ENCODE measurements at regions not wholly inside any gene's neighbourhood (a gene's known extent, or its start where the extent isn't known, plus 50 kb on each side); places are given as distances from the start of the nearest gene placed in this dataset.

GRCh38 chrX:87388381-87388780 is 129.2 kb upstream of the KLHL4 start:
- H3K4me3 ChIP-seq (ENCODE audit: low read depth in 2 of 2, low read length in 1 of 2), result no peak overlapping the region
- H3K79me2 ChIP-seq (ENCODE audit: insufficient read depth), result no peaks in the 10 kb centered on the region
- no peaks in the 10 kb centered on the region for H4K20me1 ChIP-seq (ENCODE audit: insufficient read depth)
- no peak overlapping the region for H3K9ac ChIP-seq
- no peak for DNase-seq
- no peaks in the 10 kb centered on the region for H3K9me2 ChIP-seq
- CTCF ChIA-PET, result no interaction called here
- no peak for TF ChIP-seq GATA2 (CRISPR knock-in tag; IDR thresholded peaks at IDR 0.05)
- H3K4me1 ChIP-seq (ENCODE audit: control insufficient read depth in 1 of 2, insufficient read depth in 2 of 2, low read depth in 1 of 2, low read length in 1 of 2), result no peaks in the 10 kb centered on the region
- no peak overlapping the region for H3K4me2 ChIP-seq
- 6% methylated on average over 1 of the region's 1 CpG for WGBS (ENCODE audit: low lambda C conversion rate)
- H3K36me3 ChIP-seq (replicated peaks in 1 of 2; ENCODE audit: control insufficient read depth in 1 of 2, insufficient read depth in 2 of 2, low read length in 1 of 2), result no peaks in the 10 kb centered on the region
- POLR2A ChIA-PET, result no interaction called here
- no peaks in the 10 kb centered on the region for H3K9me3 ChIP-seq
- H2AFZ ChIP-seq (ENCODE audit: low read depth), result no peak overlapping the region
- no peaks in the 10 kb centered on the region for H3F3A ChIP-seq (replicated peaks; ENCODE audit: insufficient read depth)
- no peak overlapping the region for H3K27ac ChIP-seq (ENCODE audit: low read depth in 2 of 2, low read length in 1 of 2)
- H3K27me3 ChIP-seq (ENCODE audit: insufficient read depth), result no peaks in the 10 kb centered on the region

GRCh38 chrX:87391742-87392141 is 125.9 kb upstream of the KLHL4 start:
- CTCF ChIA-PET, result no interaction called here
- no peaks in the 10 kb centered on the region for H3K9me3 ChIP-seq

More at GRCh38 chrX:87391742-87392141, 125.9 kb upstream of the KLHL4 start:
- no peaks in the 10 kb centered on the region for H3F3A ChIP-seq (replicated peaks; ENCODE audit: insufficient read depth)
- POLR2A ChIA-PET, result no interaction called here
- H3K27ac ChIP-seq (ENCODE audit: low read depth in 2 of 2, low read length in 1 of 2), result no peak overlapping the region
- DNase-seq, result no peak
- no peaks in the 10 kb centered on the region for H3K79me2 ChIP-seq (ENCODE audit: insufficient read depth)
- no peak overlapping the region for H3K4me3 ChIP-seq (ENCODE audit: low read depth in 2 of 2, low read length in 1 of 2)
- no peak for TF ChIP-seq YY1 (IDR thresholded peaks at IDR 0.05; ENCODE audit: low read depth)
- no peak for TF ChIP-seq PBX3 (IDR thresholded peaks at IDR 0.05)
- TF ChIP-seq REST (IDR thresholded peaks at IDR 0.05; ENCODE audit: low read depth, low read length), result no peak
- no peak for TF ChIP-seq EZH2phosphoT487 (IDR thresholded peaks at IDR 0.05; ENCODE audit: borderline replicate concordance, low read depth)
- no peak for TF ChIP-seq USF1 (IDR thresholded peaks at IDR 0.05; ENCODE audit: borderline replicate concordance, low read depth)
- TF ChIP-seq SIN3A (IDR thresholded peaks at IDR 0.05; ENCODE audit: borderline replicate concordance, low read depth, low read length), result no peak
- TF ChIP-seq FOSL2 (IDR thresholded peaks at IDR 0.05; ENCODE audit: borderline replicate concordance, low read depth), result no peak
- no peak for TF ChIP-seq RXRA (IDR thresholded peaks at IDR 0.05; ENCODE audit: borderline replicate concordance, low read depth)
- no peak for TF ChIP-seq RAD21 (IDR thresholded peaks at IDR 0.05; ENCODE audit: low read length)
- TF ChIP-seq POLR2AphosphoS5 (IDR thresholded peaks at IDR 0.05; ENCODE audit: low read depth, low read length), result no peak
- no peak for TF ChIP-seq TEAD4 (IDR thresholded peaks at IDR 0.05; ENCODE audit: borderline replicate concordance, insufficient read depth)
- TF ChIP-seq TCF12 (IDR thresholded peaks at IDR 0.05), result no peak
- TF ChIP-seq MEF2A (IDR thresholded peaks at IDR 0.05; ENCODE audit: borderline replicate concordance, low read depth), result no peak
- TF ChIP-seq MAX (IDR thresholded peaks at IDR 0.05; ENCODE audit: low read depth), result no peak
- no peak for TF ChIP-seq RCOR1 (IDR thresholded peaks at IDR 0.05; ENCODE audit: low read length)
- TF ChIP-seq FOXM1 (IDR thresholded peaks at IDR 0.05; ENCODE audit: low read depth), result no peak
- TF ChIP-seq RFX5 (IDR thresholded peaks at IDR 0.05; ENCODE audit: low read length), result no peak
- TF ChIP-seq GABPA (IDR thresholded peaks at IDR 0.05; ENCODE audit: low read depth), result no peak
- no peak for TF ChIP-seq NRF1 (IDR thresholded peaks at IDR 0.05; ENCODE audit: low read depth, low read length)
- TF ChIP-seq USF2 (IDR thresholded peaks at IDR 0.05; ENCODE audit: borderline replicate concordance, low read depth, low read length), result no peak
- no peaks in the 10 kb centered on the region for H3K9me2 ChIP-seq
- WGBS (ENCODE audit: low lambda C conversion rate), result 12% methylated on average over 1 of the region's 1 CpG
- H2AFZ ChIP-seq (ENCODE audit: low read depth), result no peak overlapping the region
- H4K20me1 ChIP-seq (ENCODE audit: insufficient read depth), result no peaks in the 10 kb centered on the region
- no peak overlapping the region for H3K9ac ChIP-seq
- H3K4me1 ChIP-seq (ENCODE audit: control insufficient read depth in 1 of 2, insufficient read depth in 2 of 2, low read depth in 1 of 2, low read length in 1 of 2), result no peaks in the 10 kb centered on the region
- no peaks in the 10 kb centered on the region for H3K36me3 ChIP-seq (replicated peaks in 1 of 2; ENCODE audit: control insufficient read depth in 1 of 2, insufficient read depth in 2 of 2, low read length in 1 of 2)
- H3K4me2 ChIP-seq, result no peak overlapping the region
- H3K27me3 ChIP-seq (ENCODE audit: insufficient read depth), result no peaks in the 10 kb centered on the region
